GM23338 (cell line): ENCODE measurements at regions not wholly inside any gene's neighbourhood (a gene's known extent, or its start where the extent isn't known, plus 50 kb on each side); places are given as distances from the start of the nearest gene placed in this dataset.

Source experiments
- ATAC-seq: fragments of 200-7000 bp; cut with Tn5 transposase; 3 replicates; pipeline ENCODE4 v1.9.1; 2020
- DNase-seq: peaks from one replicate; pipeline ENCODE4 v3.0.0-alpha.2; 2015; ENCODE audit warnings: low spot score
- H2AFZ ChIP-seq: fragments of 200-600 bp; sonication (generic); 2 replicates; pipeline ENCODE4 v1.8.0; 2016; ENCODE audit warnings: antibody characterized with exemption, mild to moderate bottlenecking, moderate library complexity
- H3F3A ChIP-seq: fragments of 200-600 bp; sonication (generic); replicated peaks from 2 replicates; pipeline ENCODE4 v1.8.0; 2017; ENCODE audit warnings: antibody characterized with exemption, mixed run types, low read depth
- H3K27ac ChIP-seq: fragments of 200-600 bp; sonication (generic); 2 replicates; pipeline ENCODE4 v1.6.1; 2016; ENCODE audit warnings: low read depth
- H3K27me3 ChIP-seq: fragments of 200-600 bp; sonication (generic); 2 replicates; pipeline ENCODE4 v1.8.0; 2016; ENCODE audit warnings: mild to moderate bottlenecking, mixed run types, moderate library complexity; ENCODE audit not compliant: insufficient read depth
- H3K36me3 ChIP-seq: fragments of 200-600 bp; sonication (generic); 2 replicates; pipeline ENCODE4 v1.8.0; 2016; ENCODE audit warnings: mild to moderate bottlenecking; ENCODE audit not compliant: insufficient read depth
- H3K4me1 ChIP-seq: fragments of 200-600 bp; sonication (generic); 2 replicates; pipeline ENCODE4 v1.8.0; 2016; ENCODE audit warnings: mild to moderate bottlenecking, moderate library complexity; ENCODE audit not compliant: insufficient read depth
- H3K4me2 ChIP-seq: fragments of 200-600 bp; sonication (generic); 2 replicates; pipeline ENCODE4 v1.7.1; 2017; ENCODE audit warnings: mixed run types
- H3K4me3 ChIP-seq: fragments of 200-600 bp; sonication (generic); 2 replicates; pipeline ENCODE4 v1.6.1; 2016; ENCODE audit warnings: mixed run types
- H3K79me2 ChIP-seq: fragments of 200-600 bp; sonication (generic); replicated peaks from 2 replicates; pipeline ENCODE4 v1.8.0; 2017; ENCODE audit warnings: mild to moderate bottlenecking; ENCODE audit not compliant: insufficient read depth
- H3K9me2 ChIP-seq: fragments of 200-600 bp; sonication (generic); 2 replicates; pipeline ENCODE4 v1.8.0; 2017; ENCODE audit not compliant: insufficient read depth
- H4K20me1 ChIP-seq: fragments of 200-600 bp; sonication (generic); replicated peaks from 2 replicates; pipeline ENCODE4 v1.8.0; 2017; ENCODE audit warnings: mild to moderate bottlenecking; ENCODE audit not compliant: insufficient read depth
- H3K27ac Mint-ChIP-seq: 2 replicates; pipeline ENCODE4 v1.8.0; 2020; ENCODE audit warnings: inconsistent platforms, mild to moderate bottlenecking, moderate library complexity, mixed read lengths
- H3K27me3 Mint-ChIP-seq: 3 replicates; pipeline ENCODE4 v1.8.0; 2022; ENCODE audit warnings: low read depth, mild to moderate bottlenecking, moderate library complexity, mixed read lengths, inconsistent platforms; ENCODE audit not compliant: insufficient read depth, poor library complexity
- H3K36me3 Mint-ChIP-seq: 3 replicates; pipeline ENCODE4 v1.8.0; 2021; ENCODE audit warnings: low read depth, mild to moderate bottlenecking, inconsistent platforms, moderate library complexity, mixed read lengths
- H3K4me1 Mint-ChIP-seq: 3 replicates; pipeline ENCODE4 v1.8.0; 2020; ENCODE audit warnings: mild to moderate bottlenecking, inconsistent platforms, mixed read lengths
- H3K4me3 Mint-ChIP-seq: 3 replicates; pipeline ENCODE4 v1.8.0; 2021; ENCODE audit warnings: moderate library complexity, mild to moderate bottlenecking, inconsistent platforms, mixed read lengths
- H3K9me3 Mint-ChIP-seq: 3 replicates; pipeline ENCODE4 v1.8.0; 2020; ENCODE audit warnings: moderate library complexity, mild to moderate bottlenecking, inconsistent platforms, mixed read lengths
- CREB1 ChIP-seq: fragments of 250-450 bp; sonication (Bioruptor Pico); IDR thresholded peaks from 2 replicates; pipeline ENCODE4 v1.5.0; 2020; ENCODE audit warnings: low read depth, mild to moderate bottlenecking, moderate library complexity
- EZH2phosphoT487 ChIP-seq: fragments of 200-600 bp; sonication (generic); IDR thresholded peaks from one replicate; pipeline ENCODE4 v1.8.1; 2018; ENCODE audit warnings: antibody characterized with exemption; ENCODE audit not compliant: unreplicated experiment
- POLR2AphosphoS5 ChIP-seq: IDR thresholded peaks from 2 replicates; pipeline ENCODE4 v1.6.1; 2016; ENCODE audit warnings: antibody characterized with exemption, low read depth
- REST ChIP-seq: IDR thresholded peaks from one replicate; pipeline ENCODE4 v1.6.1; 2018; ENCODE audit warnings: antibody characterized with exemption; ENCODE audit not compliant: unreplicated experiment
- STAT1 ChIP-seq: IDR thresholded peaks from one replicate; pipeline ENCODE4 v1.6.1; 2016; ENCODE audit warnings: antibody characterized with exemption; ENCODE audit not compliant: unreplicated experiment
- ZNF114 ChIP-seq: fragments of 250-450 bp; sonication (Bioruptor Pico); IDR thresholded peaks from 2 replicates; pipeline ENCODE4 v1.5.0; 2020; ENCODE audit warnings: mild to moderate bottlenecking, moderate library complexity
- ZNF331 ChIP-seq: fragments of 250-450 bp; sonication (Bioruptor Pico); IDR thresholded peaks from 2 replicates; pipeline ENCODE4 v1.5.0; 2020; ENCODE audit warnings: low read depth, mild to moderate bottlenecking, moderate library complexity
- TF ChIP-seq, protein P1 (sequence below), 2 experiments: fragments of 200-600 bp in 1 of 2; sonication (generic) in 1 of 2; conservative IDR thresholded peaks; 2 replicates each; pipeline versions ENCODE4 v1.5.1 to v1.6.1; 2016 to 2017; ENCODE audit warnings: antibody characterized with exemption in 2 of 2, low read depth in 2 of 2, mild to moderate bottlenecking in 2 of 2, moderate library complexity in 1 of 2
- TF ChIP-seq, protein P2 (sequence below): fragments of 250-450 bp; sonication (Bioruptor Pico); IDR thresholded peaks from 2 replicates; pipeline ENCODE4 v1.5.0; 2020; ENCODE audit warnings: mild to moderate bottlenecking, moderate library complexity

DNA sequence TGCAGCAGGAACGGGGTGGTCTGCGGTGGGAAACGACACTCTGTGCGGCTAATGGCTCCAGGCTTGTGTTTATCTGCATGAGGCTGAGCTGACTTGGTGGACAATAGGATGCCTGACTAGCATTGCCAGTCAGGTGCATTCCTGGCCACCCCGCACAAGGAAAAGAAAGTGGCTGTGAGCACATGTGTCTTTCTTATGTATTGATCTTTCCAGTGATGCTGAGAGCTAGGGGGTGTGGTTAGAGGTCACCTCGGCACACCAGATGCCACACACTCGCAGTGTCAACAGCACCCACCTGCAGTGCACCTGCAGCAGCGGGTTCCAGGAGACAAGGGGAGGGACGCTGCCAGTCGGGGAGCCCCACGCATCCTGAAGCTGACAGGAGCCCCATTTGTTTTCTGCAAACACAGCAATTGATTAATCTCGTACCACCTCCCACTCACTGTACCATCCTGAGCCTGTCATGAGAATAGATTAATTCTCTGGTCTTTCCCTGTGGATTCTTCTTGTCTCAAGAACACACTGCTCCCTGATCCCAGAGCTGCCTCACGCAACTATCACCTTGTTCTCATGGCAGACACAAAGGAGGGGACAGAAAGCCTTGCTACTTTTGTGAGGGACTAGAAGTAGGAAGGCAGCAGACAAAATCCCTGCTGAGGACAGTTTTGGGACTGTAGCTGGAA lies 251.7 kb upstream of the WWC1 start (continued):
- TF ChIP-seq REST (no peak), ZNF114 (CRISPR knock-in tag) (no peak), STAT1 (no peak), CREB1 (no peak)
- TF ChIP-seq, protein P1, sequence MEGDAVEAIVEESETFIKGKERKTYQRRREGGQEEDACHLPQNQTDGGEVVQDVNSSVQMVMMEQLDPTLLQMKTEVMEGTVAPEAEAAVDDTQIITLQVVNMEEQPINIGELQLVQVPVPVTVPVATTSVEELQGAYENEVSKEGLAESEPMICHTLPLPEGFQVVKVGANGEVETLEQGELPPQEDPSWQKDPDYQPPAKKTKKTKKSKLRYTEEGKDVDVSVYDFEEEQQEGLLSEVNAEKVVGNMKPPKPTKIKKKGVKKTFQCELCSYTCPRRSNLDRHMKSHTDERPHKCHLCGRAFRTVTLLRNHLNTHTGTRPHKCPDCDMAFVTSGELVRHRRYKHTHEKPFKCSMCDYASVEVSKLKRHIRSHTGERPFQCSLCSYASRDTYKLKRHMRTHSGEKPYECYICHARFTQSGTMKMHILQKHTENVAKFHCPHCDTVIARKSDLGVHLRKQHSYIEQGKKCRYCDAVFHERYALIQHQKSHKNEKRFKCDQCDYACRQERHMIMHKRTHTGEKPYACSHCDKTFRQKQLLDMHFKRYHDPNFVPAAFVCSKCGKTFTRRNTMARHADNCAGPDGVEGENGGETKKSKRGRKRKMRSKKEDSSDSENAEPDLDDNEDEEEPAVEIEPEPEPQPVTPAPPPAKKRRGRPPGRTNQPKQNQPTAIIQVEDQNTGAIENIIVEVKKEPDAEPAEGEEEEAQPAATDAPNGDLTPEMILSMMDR (conservative IDR thresholded peaks at IDR 0.05; ENCODE audit: low read depth in 2 of 2) = no peak

DNA sequence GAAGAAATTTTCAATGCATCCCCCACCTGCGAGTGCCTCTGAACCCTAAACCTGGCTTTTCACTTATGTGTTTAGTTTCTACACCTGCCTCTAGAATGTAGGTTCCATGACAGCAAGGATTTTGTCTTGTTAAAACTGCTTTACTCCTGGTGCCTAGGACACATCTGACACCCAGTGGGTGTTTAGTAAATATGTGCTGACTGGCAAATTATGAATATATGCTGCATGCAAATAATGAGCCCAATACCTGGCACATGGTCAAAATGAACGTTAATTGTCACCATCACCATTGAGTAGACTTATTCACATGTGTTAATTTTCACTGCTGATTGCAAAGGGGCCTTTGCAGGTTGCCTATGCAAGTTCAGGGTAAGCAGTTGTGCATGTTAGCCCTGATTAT lies 249.9 kb upstream of the WWC1 start:
- DNase-seq = no peak
- Mint-ChIP-seq H3K36me3 (no peaks in the 10 kb centered on the region), H3K27ac (no peak overlapping the region), H3K4me3 (no peak overlapping the region), H3K4me1 (peaks cover 22% of the 10 kb centered on the region), H3K27me3 (peaks cover 2% of the 10 kb centered on the region), H3K9me3 (no peaks in the 10 kb centered on the region)
- H3K79me2 ChIP-seq = no peaks in the 10 kb centered on the region
- no peak overlapping the region for H2AFZ ChIP-seq
- no peaks in the 10 kb centered on the region for H3K36me3 ChIP-seq
- H3K4me3 ChIP-seq = no peak overlapping the region
- H3K4me2 ChIP-seq = no peak overlapping the region
- no peaks in the 10 kb centered on the region for H3F3A ChIP-seq
- no peak overlapping the region for H3K27ac ChIP-seq
- H3K4me1 ChIP-seq = 0 out of 2 replicates have a peak, but pooled peaks cover 8% of the 10 kb centered on the region
- no peaks in the 10 kb centered on the region for H3K27me3 ChIP-seq
- H3K9me2 ChIP-seq = 0 out of 2 replicates have a peak, but pooled peaks cover 4% of the 10 kb centered on the region
- no peak for ATAC-seq
- TF ChIP-seq POLR2AphosphoS5 (no peak), REST (no peak), EZH2phosphoT487 (no peak), ZNF331 (CRISPR knock-in tag) (no peak), STAT1 (no peak), ZNF114 (CRISPR knock-in tag) (no peak)
- TF ChIP-seq, protein P2, sequence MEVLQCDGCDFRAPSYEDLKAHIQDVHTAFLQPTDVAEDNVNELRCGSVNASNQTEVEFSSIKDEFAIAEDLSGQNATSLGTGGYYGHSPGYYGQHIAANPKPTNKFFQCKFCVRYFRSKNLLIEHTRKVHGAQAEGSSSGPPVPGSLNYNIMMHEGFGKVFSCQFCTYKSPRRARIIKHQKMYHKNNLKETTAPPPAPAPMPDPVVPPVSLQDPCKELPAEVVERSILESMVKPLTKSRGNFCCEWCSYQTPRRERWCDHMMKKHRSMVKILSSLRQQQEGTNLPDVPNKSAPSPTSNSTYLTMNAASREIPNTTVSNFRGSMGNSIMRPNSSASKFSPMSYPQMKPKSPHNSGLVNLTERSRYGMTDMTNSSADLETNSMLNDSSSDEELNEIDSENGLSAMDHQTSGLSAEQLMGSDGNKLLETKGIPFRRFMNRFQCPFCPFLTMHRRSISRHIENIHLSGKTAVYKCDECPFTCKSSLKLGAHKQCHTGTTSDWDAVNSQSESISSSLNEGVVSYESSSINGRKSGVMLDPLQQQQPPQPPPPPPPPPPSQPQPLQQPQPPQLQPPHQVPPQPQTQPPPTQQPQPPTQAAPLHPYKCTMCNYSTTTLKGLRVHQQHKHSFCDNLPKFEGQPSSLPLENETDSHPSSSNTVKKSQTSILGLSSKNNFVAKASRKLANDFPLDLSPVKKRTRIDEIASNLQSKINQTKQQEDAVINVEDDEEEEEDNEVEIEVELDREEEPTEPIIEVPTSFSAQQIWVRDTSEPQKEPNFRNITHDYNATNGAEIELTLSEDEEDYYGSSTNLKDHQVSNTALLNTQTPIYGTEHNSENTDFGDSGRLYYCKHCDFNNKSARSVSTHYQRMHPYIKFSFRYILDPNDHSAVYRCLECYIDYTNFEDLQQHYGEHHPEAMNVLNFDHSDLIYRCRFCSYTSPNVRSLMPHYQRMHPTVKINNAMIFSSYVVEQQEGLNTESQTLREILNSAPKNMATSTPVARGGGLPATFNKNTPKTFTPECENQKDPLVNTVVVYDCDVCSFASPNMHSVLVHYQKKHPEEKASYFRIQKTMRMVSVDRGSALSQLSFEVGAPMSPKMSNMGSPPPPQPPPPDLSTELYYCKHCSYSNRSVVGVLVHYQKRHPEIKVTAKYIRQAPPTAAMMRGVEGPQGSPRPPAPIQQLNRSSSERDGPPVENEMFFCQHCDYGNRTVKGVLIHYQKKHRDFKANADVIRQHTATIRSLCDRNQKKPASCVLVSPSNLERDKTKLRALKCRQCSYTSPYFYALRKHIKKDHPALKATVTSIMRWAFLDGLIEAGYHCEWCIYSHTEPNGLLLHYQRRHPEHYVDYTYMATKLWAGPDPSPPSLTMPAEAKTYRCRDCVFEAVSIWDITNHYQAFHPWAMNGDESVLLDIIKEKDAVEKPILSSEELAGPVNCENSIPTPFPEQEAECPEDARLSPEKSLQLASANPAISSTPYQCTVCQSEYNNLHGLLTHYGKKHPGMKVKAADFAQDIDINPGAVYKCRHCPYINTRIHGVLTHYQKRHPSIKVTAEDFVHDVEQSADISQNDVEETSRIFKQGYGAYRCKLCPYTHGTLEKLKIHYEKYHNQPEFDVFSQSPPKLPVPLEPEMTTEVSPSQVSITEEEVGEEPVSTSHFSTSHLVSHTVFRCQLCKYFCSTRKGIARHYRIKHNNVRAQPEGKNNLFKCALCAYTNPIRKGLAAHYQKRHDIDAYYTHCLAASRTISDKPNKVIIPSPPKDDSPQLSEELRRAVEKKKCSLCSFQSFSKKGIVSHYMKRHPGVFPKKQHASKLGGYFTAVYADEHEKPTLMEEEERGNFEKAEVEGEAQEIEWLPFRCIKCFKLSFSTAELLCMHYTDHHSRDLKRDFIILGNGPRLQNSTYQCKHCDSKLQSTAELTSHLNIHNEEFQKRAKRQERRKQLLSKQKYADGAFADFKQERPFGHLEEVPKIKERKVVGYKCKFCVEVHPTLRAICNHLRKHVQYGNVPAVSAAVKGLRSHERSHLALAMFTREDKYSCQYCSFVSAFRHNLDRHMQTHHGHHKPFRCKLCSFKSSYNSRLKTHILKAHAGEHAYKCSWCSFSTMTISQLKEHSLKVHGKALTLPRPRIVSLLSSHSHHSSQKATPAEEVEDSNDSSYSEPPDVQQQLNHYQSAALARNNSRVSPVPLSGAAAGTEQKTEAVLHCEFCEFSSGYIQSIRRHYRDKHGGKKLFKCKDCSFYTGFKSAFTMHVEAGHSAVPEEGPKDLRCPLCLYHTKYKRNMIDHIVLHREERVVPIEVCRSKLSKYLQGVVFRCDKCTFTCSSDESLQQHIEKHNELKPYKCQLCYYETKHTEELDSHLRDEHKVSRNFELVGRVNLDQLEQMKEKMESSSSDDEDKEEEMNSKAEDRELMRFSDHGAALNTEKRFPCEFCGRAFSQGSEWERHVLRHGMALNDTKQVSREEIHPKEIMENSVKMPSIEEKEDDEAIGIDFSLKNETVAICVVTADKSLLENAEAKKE (CRISPR knock-in tag) = no peak
- no peaks in the 10 kb centered on the region for H4K20me1 ChIP-seq
